Liver (tissue), 3 donors: ENCODE measurements at regions not wholly inside any gene's neighbourhood (a gene's known extent, or its start where the extent isn't known, plus 50 kb on each side); places are given as distances from the start of the nearest gene placed in this dataset.
"Not testable (repeated sequence)": the region's sequence is repeated elsewhere in the genome, so short reads cannot be mapped to it uniquely, and the experiment has no call there.

Experiments used
- CTCF ChIP-seq: fragments of 150-350 bp; IDR thresholded peaks from 2 replicates; pipeline ENCODE4 v1.5.1; 2017; ENCODE audit warnings: improper control_type of control experiment, low read depth, low read length; ENCODE audit not compliant: missing input control
- MAX ChIP-seq: IDR thresholded peaks from 2 replicates; pipeline ENCODE4 v1.6.1; 2016; ENCODE audit warnings: antibody characterized with exemption
- SP1 ChIP-seq: IDR thresholded peaks from 2 replicates; pipeline ENCODE4 v1.6.1; 2018; ENCODE audit warnings: antibody characterized with exemption, mild to moderate bottlenecking
- donor health status: healthy.
- donor health status: healthy.

- TF ChIP-seq CTCF, SP1, MAX: not testable (repeated sequence)
Observed at GRCh38 chr15:98097986-98098385, 137.5 kb downstream of the ARRDC4 start.
